ENCODE measurements at regions not wholly inside any gene's neighbourhood (a gene's known extent, or its start where the extent isn't known, plus 50 kb on each side); places are given as distances from the start of the nearest gene placed in this dataset.

DNA sequence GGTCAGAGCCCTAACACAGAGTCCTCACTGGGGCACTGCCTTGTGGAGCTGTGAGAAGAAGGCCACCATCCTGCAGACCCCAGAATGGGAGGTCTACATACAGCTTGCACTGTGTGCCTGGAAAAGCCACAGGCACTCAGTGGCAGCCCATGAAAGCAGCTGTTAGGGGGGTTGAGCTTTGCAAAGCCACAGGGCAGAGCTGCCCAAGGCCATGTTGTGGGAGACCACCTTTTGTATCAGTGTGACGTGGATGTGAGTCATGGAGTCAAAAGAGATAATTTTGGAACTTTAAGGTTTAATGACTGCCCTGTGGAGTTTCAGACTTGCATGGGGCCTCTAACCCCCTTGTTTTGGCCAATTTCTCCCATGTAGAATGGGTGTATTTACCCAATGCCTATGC lies 52.9 kb upstream of the TPRG1 start:
- DNase-seq = no peak

DNA sequence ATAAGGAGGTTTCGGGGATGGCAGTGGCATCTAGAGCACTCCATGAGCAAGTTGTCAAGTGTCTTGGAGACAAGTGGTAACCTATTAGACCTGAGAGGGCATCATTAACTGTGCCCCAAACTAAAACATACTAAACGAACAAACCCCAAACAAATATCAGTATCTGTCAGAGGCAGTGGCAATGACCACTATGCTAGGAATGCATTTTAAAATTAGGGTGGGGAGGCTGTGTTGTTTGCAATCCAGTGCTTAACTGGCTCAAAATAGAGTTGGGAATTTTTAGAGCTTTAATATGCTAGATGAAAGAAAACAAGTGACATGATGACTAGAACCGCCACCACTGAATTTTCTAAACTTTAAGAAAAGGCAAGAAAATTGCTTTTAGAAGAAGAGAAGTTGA lies 51.8 kb upstream of the TPRG1 start:
- no peak for DNase-seq

DNA sequence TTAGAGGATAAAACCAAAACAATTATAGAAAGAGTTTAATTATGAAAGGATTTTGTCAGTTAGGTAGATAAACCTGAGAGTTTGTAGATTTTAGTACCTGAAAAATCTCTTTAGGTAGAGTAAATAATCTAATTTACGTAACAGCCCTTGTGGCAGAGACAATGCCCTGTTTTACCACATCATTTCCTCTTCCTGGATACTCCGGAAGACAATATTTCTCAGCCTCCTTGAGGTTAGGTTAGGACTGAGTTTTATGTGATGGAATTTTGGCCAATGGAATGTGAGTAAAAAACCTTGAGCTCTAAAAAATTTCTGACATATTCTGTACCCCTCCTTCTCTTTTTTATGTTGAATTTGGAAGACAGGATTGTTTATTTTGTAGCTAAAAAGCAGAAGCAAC lies 50.7 kb upstream of the TPRG1 start:
- DNase-seq = no peak

Measured in NCI-H1694 treated with DMSO at 0.1 percent for 48 hours (cell line).